ENCODE measurements at regions not wholly inside any gene's neighbourhood (a gene's known extent, or its start where the extent isn't known, plus 50 kb on each side); places are given as distances from the start of the nearest gene placed in this dataset.

DNA sequence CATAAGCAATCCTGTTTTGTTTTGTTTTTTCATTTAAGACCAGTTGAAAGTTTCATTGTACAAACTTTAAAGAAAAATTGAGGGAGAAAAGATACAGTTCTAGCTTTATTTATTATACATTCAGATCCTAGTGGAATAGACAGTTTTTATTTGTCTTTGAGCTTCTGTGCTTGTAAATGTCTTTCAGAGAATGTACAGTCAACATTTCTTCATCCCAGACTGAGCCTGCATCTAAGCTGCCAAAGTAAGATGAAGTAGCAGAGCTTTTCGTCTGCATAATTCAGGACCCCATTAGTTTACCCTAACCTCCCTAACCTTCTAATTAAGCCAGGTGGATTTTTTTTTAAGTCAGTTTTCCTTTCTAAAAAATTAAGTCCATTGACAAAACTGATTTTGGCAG lies 516.7 kb upstream of the HTR2A start:
- TF ChIP-seq, protein P1, sequence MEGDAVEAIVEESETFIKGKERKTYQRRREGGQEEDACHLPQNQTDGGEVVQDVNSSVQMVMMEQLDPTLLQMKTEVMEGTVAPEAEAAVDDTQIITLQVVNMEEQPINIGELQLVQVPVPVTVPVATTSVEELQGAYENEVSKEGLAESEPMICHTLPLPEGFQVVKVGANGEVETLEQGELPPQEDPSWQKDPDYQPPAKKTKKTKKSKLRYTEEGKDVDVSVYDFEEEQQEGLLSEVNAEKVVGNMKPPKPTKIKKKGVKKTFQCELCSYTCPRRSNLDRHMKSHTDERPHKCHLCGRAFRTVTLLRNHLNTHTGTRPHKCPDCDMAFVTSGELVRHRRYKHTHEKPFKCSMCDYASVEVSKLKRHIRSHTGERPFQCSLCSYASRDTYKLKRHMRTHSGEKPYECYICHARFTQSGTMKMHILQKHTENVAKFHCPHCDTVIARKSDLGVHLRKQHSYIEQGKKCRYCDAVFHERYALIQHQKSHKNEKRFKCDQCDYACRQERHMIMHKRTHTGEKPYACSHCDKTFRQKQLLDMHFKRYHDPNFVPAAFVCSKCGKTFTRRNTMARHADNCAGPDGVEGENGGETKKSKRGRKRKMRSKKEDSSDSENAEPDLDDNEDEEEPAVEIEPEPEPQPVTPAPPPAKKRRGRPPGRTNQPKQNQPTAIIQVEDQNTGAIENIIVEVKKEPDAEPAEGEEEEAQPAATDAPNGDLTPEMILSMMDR (IDR thresholded peaks at IDR 0.05), result no peak
- no peak for TF ChIP-seq EZH2 (IDR thresholded peaks at IDR 0.05; ENCODE audit: borderline replicate concordance, insufficient read depth, low read depth, low read length, poor library complexity, severe bottlenecking)

All from B cell (primary cell).